Naive thymus-derived CD8-positive, alpha-beta T cell (primary cell): ENCODE measurements at regions not wholly inside any gene's neighbourhood (a gene's known extent, or its start where the extent isn't known, plus 50 kb on each side); places are given as distances from the start of the nearest gene placed in this dataset.

Source experiments
- ATAC-seq, 2 donors: fragments of 150-1000 bp; cut with Tn5 transposase in 1 of 2; sonication (Bioruptor Pico), chemical (Tn5 transposase) in 1 of 2; 1 replicate in 1 of 2; 2 replicates in 1 of 2; pipeline ENCODE4 v1.10.0; 2021; ENCODE audit warnings: mild to moderate bottlenecking in 2 of 2, moderate library complexity in 2 of 2
- POLR2A ChIA-PET: fragments of 350-600 bp; sonication (Branson Sonifier 250); formaldehyde crosslinking; loops from one replicate; lab custom pipeline; 2021; ENCODE audit warnings: antibody characterized with exemption; lab: Charles Lee
- DNase-seq, 10 donors: peaks; one replicate each; pipeline versions ENCODE4 v3.0.0 to v3.0.0-alpha.2; 2020 to 2022
- H3K27ac Mint-ChIP-seq, 10 donors: one replicate each; pipeline ENCODE4 v1.8.0; 2020 to 2022; ENCODE audit warnings: mild to moderate bottlenecking in 10 of 10, mixed read lengths in 10 of 10, moderate library complexity in 4 of 10, inconsistent platforms in 1 of 10
- H3K27me3 Mint-ChIP-seq, 5 donors: one replicate each; pipeline ENCODE4 v1.8.0; 2021 to 2022; ENCODE audit warnings: mixed read lengths in 5 of 5
- H3K36me3 Mint-ChIP-seq, 3 donors: one replicate each; pipeline ENCODE4 v1.8.0; 2020 to 2022; ENCODE audit warnings: mixed read lengths in 3 of 3, mild to moderate bottlenecking in 2 of 3, inconsistent platforms in 1 of 3
- H3K4me1 Mint-ChIP-seq, 4 donors: one replicate each; pipeline ENCODE4 v1.8.0; 2021 to 2022; ENCODE audit warnings: mixed read lengths in 4 of 4
- H3K4me3 Mint-ChIP-seq, 10 donors: one replicate each; pipeline ENCODE4 v1.8.0; 2020 to 2022; ENCODE audit warnings: mild to moderate bottlenecking in 10 of 10, mixed read lengths in 10 of 10, moderate library complexity in 6 of 10, inconsistent platforms in 1 of 10
- H3K9me3 Mint-ChIP-seq, 9 donors: one replicate each; pipeline ENCODE4 v1.8.0; 2020 to 2022; ENCODE audit warnings: mixed read lengths in 9 of 9, mild to moderate bottlenecking in 3 of 9, inconsistent platforms in 1 of 9, moderate library complexity in 1 of 9

DNA sequence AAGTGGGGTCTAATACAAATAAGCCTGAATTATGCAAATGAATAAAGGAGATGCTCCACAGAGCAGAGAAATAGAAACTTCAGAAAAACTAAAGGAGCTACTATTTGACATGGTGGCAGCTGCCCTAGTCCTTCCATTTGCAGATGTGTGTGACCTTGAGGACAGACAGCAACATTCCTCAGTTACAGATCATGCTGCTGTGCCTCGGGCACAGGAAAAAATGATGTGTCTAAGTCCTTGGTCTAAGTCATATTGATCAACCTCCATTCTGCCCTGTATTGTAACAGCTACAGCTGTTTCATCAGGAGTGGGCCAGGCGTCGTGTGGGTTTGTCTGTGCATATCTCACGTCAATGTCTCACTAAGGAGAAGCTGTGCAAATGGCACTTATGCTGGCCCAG lies 710.4 kb downstream of the TNS3 start:
- no peaks in the 10 kb centered on the region for H3K36me3 Mint-ChIP-seq
- POLR2A ChIA-PET = no interaction called here
- DNase-seq (no peak), ATAC-seq (no peak)
- no peak overlapping the region for H3K27ac Mint-ChIP-seq
- no peak overlapping the region for H3K4me3 Mint-ChIP-seq
- H3K27me3 Mint-ChIP-seq = no peaks in the 10 kb centered on the region
- no peaks in the 10 kb centered on the region for H3K4me1 Mint-ChIP-seq
- H3K9me3 Mint-ChIP-seq = no peaks in the 10 kb centered on the region

DNA sequence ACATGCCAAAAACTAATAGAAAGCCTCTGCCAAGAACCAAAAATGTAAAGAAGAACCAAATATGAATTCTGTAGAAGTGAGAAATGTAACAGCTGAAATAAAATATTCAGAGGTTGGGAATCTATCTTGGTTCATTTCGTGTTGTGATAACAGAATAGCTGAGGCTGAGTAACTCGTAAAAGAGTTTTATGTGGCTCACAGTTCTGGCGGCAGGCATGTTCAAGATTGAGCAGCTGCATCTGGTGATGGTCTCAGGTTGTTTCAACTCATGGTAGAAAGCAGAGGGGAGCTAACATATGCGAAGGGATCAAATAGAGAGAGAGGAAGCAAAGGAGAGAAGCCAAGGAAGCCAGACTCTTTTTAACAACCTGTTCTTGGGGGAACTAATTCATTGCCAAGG lies 717.2 kb downstream of the TNS3 start:
- POLR2A ChIA-PET = no interaction called here
- Mint-ChIP-seq H3K4me1 (no peaks in the 10 kb centered on the region), H3K9me3 (peaks cover 0 to 28% (median 3%) of the 10 kb centered on the region in 9 donors), H3K36me3 (no peaks in the 10 kb centered on the region), H3K27me3 (peaks cover 0 to 15% (median 8%) of the 10 kb centered on the region in 5 donors), H3K27ac (no peak overlapping the region), H3K4me3 (no peak overlapping the region)
- ATAC-seq (no peak), DNase-seq (no peak)

DNA sequence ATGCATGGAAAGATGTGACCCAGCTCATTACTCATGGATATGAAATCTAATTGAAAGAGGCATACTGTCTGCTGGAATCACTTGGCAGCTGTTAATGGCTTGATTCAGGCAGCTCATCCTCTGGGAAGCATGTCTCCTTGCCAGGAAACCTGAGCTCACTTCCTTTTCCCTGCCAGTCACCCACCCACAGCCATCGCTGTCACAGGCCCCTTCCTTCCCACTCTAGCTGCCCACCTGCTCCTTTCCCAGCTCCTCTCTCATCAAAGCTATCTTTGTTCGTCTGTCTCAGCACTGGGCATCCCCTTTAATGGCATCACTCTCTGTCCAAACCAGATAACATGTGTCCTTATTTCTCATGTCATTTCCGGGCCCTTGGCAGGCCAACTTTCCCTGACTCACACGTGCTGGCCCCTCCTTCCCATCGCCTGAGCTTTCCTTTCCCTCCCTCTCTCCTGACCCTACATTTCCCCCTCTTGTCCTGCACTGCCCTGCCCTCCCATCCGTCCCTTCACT lies 721.9 kb downstream of the TNS3 start:
- Mint-ChIP-seq H3K9me3 (peaks cover 0 to 28% (median 4%) of the 10 kb centered on the region in 9 donors), H3K36me3 (no peaks in the 10 kb centered on the region), H3K27ac (no peak overlapping the region), H3K4me1 (no peaks in the 10 kb centered on the region), H3K4me3 (no peak overlapping the region), H3K27me3 (peaks cover 0 to 15% (median 8%) of the 10 kb centered on the region in 5 donors)
- POLR2A ChIA-PET = no interaction called here
- ATAC-seq = no peak
- no peak for DNase-seq

DNA sequence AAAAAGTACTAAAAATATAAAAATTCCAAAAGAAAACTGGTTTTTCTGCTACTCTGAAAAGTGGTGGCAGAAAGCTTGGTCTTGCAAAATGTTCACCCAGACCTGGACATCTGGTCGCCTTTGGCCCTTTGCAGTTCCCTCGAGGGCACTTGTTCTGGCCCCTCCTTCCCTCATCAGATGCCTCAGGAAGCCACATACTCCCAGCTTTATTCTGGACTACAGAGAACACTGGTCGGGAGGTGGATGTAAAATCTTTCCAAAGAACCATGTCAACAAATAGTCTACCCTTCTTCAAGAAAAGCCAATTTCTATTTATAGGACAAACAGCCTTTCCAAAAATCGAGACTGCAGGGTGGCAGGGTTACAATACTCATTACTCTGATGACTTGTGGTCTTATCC lies 726.1 kb downstream of the TNS3 start:
- POLR2A ChIA-PET = no interaction called here
- no peaks in the 10 kb centered on the region for H3K36me3 Mint-ChIP-seq
- no peak overlapping the region for H3K4me3 Mint-ChIP-seq

DNA sequence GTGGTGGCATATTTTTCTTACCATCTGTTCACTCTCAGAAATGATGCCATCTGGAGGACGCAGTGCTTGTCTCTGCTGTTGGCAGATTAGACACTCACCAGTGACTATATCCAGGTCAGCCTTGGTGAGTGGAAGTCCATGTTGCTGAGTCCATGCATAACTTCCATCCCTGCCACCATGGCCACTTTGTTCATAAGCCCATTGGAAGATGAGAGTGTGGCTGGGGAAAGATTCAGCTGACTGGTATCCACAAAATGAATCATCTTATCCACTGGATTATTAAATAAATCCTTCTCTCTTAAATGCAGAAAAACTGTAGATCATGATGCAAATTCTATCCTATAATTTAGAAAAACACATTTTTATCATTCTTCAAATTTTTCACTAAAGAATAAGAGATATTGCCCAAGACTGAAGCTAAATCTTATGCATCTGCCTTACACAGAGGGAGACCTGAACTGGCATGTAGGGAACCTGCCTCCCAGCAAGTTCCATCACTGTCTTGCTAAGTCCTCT lies 726.9 kb downstream of the TNS3 start:
- Mint-ChIP-seq H3K4me1 (no peaks in the 10 kb centered on the region), H3K27me3 (no peaks in the 10 kb centered on the region), H3K9me3 (peaks cover 0 to 9% (median under 1%) of the 10 kb centered on the region in 9 donors), H3K4me3 (no peak overlapping the region), H3K36me3 (no peaks in the 10 kb centered on the region), H3K27ac (no peak overlapping the region)
- POLR2A ChIA-PET = no interaction called here
- ATAC-seq (no peak), DNase-seq (no peak)

More for the DNA sequence above, 726.1 kb downstream of the TNS3 start:
- Mint-ChIP-seq H3K9me3 (peaks cover 0 to 9% (median 3%) of the 10 kb centered on the region in 9 donors), H3K27me3 (peaks cover 0 to 5% (median 0%) of the 10 kb centered on the region in 5 donors), H3K4me1 (no peaks in the 10 kb centered on the region), H3K27ac (no peak overlapping the region)
- no peak for ATAC-seq
- DNase-seq = no peak

DNA sequence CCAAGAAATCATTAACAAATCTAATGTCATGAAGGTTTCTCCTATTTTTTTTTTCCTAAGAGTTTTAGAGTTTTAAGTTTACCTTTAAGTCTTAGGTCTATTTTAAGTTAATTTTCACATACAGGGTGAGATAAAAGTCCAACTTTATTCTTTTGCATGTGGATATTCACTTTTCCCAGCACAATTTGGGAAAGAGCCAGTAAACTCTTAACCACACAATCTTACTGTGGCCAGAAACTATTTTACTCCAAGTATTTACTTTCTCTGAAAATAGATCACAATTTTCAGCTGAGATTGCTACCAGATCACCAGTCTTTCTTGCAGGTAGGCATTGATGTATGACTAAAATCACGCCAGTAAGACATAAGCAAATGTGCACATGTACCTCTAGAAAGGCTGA lies 728.5 kb downstream of the TNS3 start:
- Mint-ChIP-seq H3K36me3 (no peaks in the 10 kb centered on the region), H3K4me3 (no peak overlapping the region), H3K27me3 (no peaks in the 10 kb centered on the region), H3K9me3 (peaks cover 0 to 4% (median 0%) of the 10 kb centered on the region in 9 donors), H3K27ac (no peak overlapping the region), H3K4me1 (no peaks in the 10 kb centered on the region)
- no peak for DNase-seq
- no peak for ATAC-seq
- POLR2A ChIA-PET = no interaction called here

DNA sequence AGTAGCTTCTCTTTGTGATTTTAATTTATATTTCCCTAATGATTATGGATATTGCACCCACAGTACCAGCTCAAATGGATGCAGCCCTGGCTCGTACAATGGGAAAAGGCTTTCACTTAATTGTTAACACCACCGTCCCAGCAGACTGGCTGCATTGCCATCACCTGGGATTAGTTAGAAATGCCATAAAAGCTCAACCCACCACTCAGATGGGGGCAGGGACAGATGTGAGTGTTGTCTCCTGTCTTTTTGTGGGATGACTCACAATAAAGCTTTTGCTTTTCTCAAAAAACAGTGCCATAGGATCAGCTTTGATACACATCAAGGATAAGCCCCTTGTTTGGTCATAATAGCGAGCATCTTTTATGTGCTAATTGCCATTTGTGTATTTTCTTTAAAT lies 729.1 kb downstream of the TNS3 start:
- no peaks in the 10 kb centered on the region for H3K4me1 Mint-ChIP-seq

DNA sequence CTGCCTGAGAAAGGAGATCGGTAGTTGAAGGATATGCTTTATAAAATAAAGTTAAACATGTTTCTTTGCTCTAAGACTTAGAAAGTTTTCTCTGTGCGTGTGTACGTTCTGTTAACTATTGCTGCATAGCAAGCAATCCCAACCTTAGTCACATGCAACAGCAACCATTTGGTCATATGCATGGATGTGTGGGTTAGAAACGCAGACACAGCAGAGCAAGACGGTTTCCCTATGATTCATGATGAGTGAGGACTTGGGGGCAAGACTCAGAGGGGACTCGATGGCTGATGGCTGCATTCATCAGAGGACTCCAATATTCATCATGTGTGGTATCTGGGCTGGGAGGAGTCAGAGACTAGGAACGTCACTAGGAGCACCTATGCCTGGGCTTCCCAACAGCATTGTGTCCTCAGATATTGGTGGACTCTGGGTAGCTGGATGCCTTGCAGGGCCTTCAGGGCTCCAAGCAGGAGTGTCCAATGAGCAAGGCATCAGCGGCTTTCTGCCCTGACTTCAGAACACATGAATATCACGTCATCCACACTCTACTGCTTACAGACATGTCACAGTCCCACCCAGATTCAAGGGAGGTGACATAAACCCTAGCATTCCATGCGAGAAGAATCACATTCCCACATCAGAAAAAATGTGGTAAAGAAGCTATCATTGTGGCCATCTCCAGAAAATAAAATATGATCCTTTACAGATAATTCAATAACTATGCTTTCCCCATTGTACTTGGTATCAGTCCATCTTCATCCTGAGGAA lies 731.2 kb downstream of the TNS3 start:
- Mint-ChIP-seq H3K4me3 (no peak overlapping the region), H3K27me3 (no peaks in the 10 kb centered on the region), H3K36me3 (no peaks in the 10 kb centered on the region), H3K27ac (no peak overlapping the region), H3K9me3 (peaks cover 0 to 11% (median 0%) of the 10 kb centered on the region in 9 donors), H3K4me1 (no peaks in the 10 kb centered on the region)
- ATAC-seq (no peak), DNase-seq (no peak)
- POLR2A ChIA-PET = no interaction called here

More for the DNA sequence above, 729.1 kb downstream of the TNS3 start:
- Mint-ChIP-seq H3K36me3 (no peaks in the 10 kb centered on the region), H3K27ac (no peak overlapping the region), H3K4me3 (no peak overlapping the region), H3K27me3 (no peaks in the 10 kb centered on the region), H3K9me3 (peaks cover 0 to 4% (median 0%) of the 10 kb centered on the region in 9 donors)
- ATAC-seq = no peak
- DNase-seq = no peak
- POLR2A ChIA-PET = no interaction called here

DNA sequence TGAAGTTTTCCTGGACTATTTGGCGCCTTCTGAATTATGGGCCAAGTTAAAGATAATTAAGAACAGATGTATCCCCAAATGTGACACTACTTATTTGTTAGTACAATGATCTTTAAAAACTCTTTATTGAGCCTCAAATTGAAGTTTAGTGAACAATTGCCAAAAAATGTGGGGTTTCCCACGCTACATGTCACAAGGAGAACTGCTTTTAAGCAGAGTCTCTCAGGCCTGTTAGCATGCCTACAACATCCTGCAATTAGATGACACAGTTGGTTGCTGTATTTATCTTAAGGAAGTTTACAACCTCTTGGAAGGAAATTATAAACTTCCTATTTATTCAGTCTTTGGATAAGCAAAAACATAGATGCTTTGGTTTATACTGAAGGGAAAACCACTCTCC lies 733.0 kb downstream of the TNS3 start:
- DNase-seq (no peak), ATAC-seq (no peak)
- POLR2A ChIA-PET = no interaction called here
- no peaks in the 10 kb centered on the region for H3K4me1 Mint-ChIP-seq
- no peaks in the 10 kb centered on the region for H3K36me3 Mint-ChIP-seq
- no peak overlapping the region for H3K4me3 Mint-ChIP-seq
- H3K9me3 Mint-ChIP-seq = peaks cover 0 to 11% (median 0%) of the 10 kb centered on the region in 9 donors
- H3K27me3 Mint-ChIP-seq = no peaks in the 10 kb centered on the region
- no peak overlapping the region for H3K27ac Mint-ChIP-seq

DNA sequence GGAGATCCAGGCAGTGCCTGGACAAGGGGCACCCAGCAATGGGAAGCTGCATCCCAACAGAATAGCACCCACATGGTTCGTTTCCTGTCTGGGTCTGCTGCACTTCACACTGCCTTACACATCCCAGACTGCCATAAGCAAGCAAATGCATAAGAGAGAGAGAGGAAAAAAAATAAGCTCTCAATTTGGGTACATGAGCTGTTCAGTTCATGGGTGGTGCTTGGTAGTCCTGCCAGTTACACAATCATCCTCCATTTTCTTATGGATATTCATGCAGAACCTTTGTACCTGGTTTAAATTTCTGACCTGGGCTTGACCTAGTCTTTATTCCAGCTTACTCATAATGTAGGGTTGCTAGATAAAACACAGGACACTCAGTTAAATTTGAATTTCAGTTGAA lies 733.6 kb downstream of the TNS3 start:
- no peak overlapping the region for H3K27ac Mint-ChIP-seq
- no peaks in the 10 kb centered on the region for H3K27me3 Mint-ChIP-seq
- DNase-seq (no peak), ATAC-seq (no peak)
- peaks cover 0 to 11% (median 0%) of the 10 kb centered on the region in 9 donors for H3K9me3 Mint-ChIP-seq
- no peak overlapping the region for H3K4me3 Mint-ChIP-seq
- POLR2A ChIA-PET = no interaction called here
- no peaks in the 10 kb centered on the region for H3K4me1 Mint-ChIP-seq
- no peaks in the 10 kb centered on the region for H3K36me3 Mint-ChIP-seq

DNA sequence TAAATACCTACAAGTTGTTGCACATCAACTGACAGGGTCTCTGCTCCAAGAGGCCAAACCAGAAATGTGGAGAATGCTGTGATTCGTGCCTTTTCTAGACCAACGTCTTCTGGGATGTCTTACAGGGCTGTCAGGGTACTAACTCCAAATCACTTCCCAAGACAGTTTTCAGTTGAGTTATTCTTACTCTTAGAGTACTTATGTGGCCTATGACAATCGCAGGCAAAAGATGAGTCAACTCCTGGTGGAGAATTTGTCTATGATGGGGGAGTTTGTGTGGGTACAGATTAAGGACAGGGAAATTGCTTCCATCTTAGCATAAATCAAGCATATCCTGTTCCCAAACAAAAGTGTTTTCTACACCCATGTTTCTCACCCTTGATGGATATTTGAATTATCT lies 734.8 kb downstream of the TNS3 start:
- Mint-ChIP-seq H3K27ac (no peak overlapping the region), H3K4me3 (no peak overlapping the region), H3K27me3 (no peaks in the 10 kb centered on the region), H3K4me1 (no peaks in the 10 kb centered on the region), H3K9me3 (peaks cover 0 to 16% (median 2%) of the 10 kb centered on the region in 9 donors), H3K36me3 (no peaks in the 10 kb centered on the region)
- POLR2A ChIA-PET = no interaction called here
- ATAC-seq (no peak), DNase-seq (no peak)

DNA sequence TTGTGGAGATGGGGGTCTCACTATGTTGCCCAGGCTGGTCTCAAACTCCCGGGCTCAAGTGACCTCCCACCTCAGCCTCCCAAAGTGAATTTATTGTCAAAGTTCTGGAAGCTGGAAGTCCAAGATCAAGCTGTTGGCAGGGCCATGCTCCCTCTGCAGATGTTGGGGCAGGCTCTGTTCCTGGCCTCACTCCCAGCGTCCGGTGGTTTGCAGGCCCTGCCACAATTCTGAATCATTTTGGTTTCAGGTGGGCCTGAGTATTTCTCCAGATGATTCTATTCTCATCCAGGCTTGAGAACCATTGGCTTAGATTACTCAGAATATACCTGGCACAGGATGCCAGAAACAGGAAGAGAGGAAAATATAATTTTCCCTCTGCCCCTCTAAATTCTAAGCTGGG lies 737.4 kb downstream of the TNS3 start:
- H3K27me3 Mint-ChIP-seq = no peaks in the 10 kb centered on the region
- DNase-seq (no peak), ATAC-seq (no peak)
- no peak overlapping the region for H3K4me3 Mint-ChIP-seq
- no peaks in the 10 kb centered on the region for H3K36me3 Mint-ChIP-seq
- H3K9me3 Mint-ChIP-seq = peaks cover 0 to 16% (median 2%) of the 10 kb centered on the region in 9 donors
- H3K4me1 Mint-ChIP-seq = no peaks in the 10 kb centered on the region
- H3K27ac Mint-ChIP-seq = no peak overlapping the region
- POLR2A ChIA-PET = no interaction called here

DNA sequence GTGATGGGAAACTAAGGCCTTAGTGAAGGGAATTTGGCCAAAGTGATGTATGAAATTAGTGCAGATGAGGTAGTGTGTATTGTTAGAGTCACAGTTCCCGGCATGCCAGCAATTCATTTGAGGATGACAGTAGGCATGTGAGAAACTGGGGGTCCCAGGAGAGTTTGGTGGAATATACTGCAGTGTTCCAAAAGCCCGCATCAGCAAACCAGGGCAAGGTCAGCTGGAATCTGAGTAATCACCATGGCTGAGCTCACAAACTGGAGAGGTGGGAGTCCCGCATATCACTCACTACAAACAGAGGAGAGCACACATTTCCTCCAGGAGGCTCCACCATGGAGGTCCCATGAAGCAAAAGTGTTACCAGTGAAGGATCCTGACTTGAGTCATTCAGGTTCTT lies 740.7 kb downstream of the TNS3 start:
- Mint-ChIP-seq H3K27ac (no peak overlapping the region), H3K27me3 (no peaks in the 10 kb centered on the region), H3K9me3 (peaks cover 0 to 14% (median 2%) of the 10 kb centered on the region in 9 donors), H3K36me3 (no peaks in the 10 kb centered on the region), H3K4me3 (no peak overlapping the region), H3K4me1 (no peaks in the 10 kb centered on the region)
- POLR2A ChIA-PET = no interaction called here
- no peak for DNase-seq
- no peak for ATAC-seq
